Psoas muscle (tissue), 7 donors: ENCODE measurements at regions not wholly inside any gene's neighbourhood (a gene's known extent, or its start where the extent isn't known, plus 50 kb on each side); places are given as distances from the start of the nearest gene placed in this dataset.

Source experiments
- ATAC-seq, 4 donors: fragments of 200-7000 bp; cut with Tn5 transposase; one replicate each; pipeline ENCODE4 v1.9.1; 2020; ENCODE audit warnings: moderate library complexity in 3 of 4, mild to moderate bottlenecking in 2 of 4
- DNase-seq, 2 donors: peaks; one replicate each; pipeline ENCODE4 v3.0.0-alpha.2; 2020
- H3K27ac ChIP-seq: fragments of 200-600 bp; one replicate; pipeline ENCODE4 v1.8.0; 2022
- H3K27me3 ChIP-seq, 3 donors: fragments of 200-600 bp in 1 of 3; one replicate each; pipeline versions ENCODE4 v1.6.1 to v1.8.0; 2013 to 2022; ENCODE audit warnings: low read length in 2 of 3, mild to moderate bottlenecking in 2 of 3, moderate library complexity in 1 of 3; ENCODE audit not compliant: insufficient read depth in 3 of 3
- H3K36me3 ChIP-seq, 2 donors: fragments of 200-600 bp in 1 of 2; one replicate each; pipeline versions ENCODE4 v1.6.1 to v1.8.0; 2013 to 2022; ENCODE audit warnings: low read depth in 1 of 2, mild to moderate bottlenecking in 1 of 2, moderate library complexity in 1 of 2; ENCODE audit not compliant: insufficient read depth in 1 of 2
- H3K4me1 ChIP-seq: fragments of 200-600 bp; one replicate; pipeline ENCODE4 v1.8.0; 2022
- H3K4me3 ChIP-seq: fragments of 200-600 bp; one replicate; pipeline ENCODE4 v1.8.0; 2022; ENCODE audit warnings: mild to moderate bottlenecking
- H3K9me3 ChIP-seq: fragments of 200-600 bp; one replicate; pipeline ENCODE4 v1.8.0; 2022
- WGBS, 3 donors: extraction: QIAGEN DNeasy Blood & Tissue Kit; methylation state at CpG; one replicate each; pipeline versions ENCODE4 v1.1.6 to v1.1.7; 2013; 5-methylcytosine and 5-hydroxymethylcytosine counted together
- intact Hi-C, 2 donors: fragments of 100-400 bp; cut with DNase I; formaldehyde crosslinking; loops; one replicate each; pipeline versions ENCODE4 v1.11.0 to v1.14.2; 2022
- TF ChIP-seq, protein P1 (sequence below): fragments of 200-600 bp; IDR thresholded peaks from one replicate; pipeline ENCODE4 v1.8.0; 2022; ENCODE audit warnings: antibody characterized with exemption
- donor health status: healthy with polysubstance abuse.
- donor health status: DM: no; HTN: no; CAD: no; lungs with moderate emphysema.
- donor health status: Bipolar disorder and iron deficiency.
- donor health status: healthy.
- donor health status: DM: yes; HTN: yes; CAD: no.
- donor health status: DM: no; HTN: no; CAD: no.
- donor health status: DM: yes; HTN: yes; CAD: no.

DNA sequence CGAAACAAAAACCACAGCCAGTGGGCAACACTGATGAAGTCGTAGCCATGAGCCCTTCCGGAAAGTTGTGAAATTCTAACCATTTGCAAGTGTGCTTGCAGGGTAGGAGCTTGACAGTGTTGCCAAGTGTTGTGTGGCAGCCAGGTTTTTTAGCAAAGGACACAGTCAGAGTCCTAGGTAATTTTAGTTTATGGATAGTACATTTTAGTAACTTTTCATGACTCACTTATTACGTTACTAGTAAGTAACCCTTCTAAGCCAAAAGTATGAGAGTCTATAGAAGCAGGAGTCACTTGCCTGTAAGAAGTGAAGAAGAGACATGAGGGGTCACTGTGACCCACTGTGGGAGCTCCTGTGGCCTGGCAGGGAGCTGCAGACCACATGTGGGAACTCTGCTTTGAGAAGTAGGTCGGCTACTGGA, 54.8 kb upstream of the ADPGK start:
- Histone ChIP-seq H3K9me3 (no peaks in the 10 kb centered on the region), H3K4me1 (peaks cover 33% of the 10 kb centered on the region), H3K4me3 (no peak overlapping the region), H3K36me3 (no peaks in the 10 kb centered on the region), H3K27ac (peak overlapping the region; percentile 91), H3K27me3 (no peaks in the 10 kb centered on the region)
- ATAC-seq, result peak; percentile 79 to 85 (median 82)
- TF ChIP-seq, protein P1, sequence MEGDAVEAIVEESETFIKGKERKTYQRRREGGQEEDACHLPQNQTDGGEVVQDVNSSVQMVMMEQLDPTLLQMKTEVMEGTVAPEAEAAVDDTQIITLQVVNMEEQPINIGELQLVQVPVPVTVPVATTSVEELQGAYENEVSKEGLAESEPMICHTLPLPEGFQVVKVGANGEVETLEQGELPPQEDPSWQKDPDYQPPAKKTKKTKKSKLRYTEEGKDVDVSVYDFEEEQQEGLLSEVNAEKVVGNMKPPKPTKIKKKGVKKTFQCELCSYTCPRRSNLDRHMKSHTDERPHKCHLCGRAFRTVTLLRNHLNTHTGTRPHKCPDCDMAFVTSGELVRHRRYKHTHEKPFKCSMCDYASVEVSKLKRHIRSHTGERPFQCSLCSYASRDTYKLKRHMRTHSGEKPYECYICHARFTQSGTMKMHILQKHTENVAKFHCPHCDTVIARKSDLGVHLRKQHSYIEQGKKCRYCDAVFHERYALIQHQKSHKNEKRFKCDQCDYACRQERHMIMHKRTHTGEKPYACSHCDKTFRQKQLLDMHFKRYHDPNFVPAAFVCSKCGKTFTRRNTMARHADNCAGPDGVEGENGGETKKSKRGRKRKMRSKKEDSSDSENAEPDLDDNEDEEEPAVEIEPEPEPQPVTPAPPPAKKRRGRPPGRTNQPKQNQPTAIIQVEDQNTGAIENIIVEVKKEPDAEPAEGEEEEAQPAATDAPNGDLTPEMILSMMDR, result no peak
- intact Hi-C loops, result loop anchor here in 1 of 2 donors (2.0 kb wide), 1 partner anchor 212 kb away; no protein-coding TSS in a partner anchor
- DNase-seq, result peak; percentile 55 to 78
- 23 to 33% (median 24%) methylated on average over 5 of the region's 5 CpGs for WGBS, 3 donors

DNA sequence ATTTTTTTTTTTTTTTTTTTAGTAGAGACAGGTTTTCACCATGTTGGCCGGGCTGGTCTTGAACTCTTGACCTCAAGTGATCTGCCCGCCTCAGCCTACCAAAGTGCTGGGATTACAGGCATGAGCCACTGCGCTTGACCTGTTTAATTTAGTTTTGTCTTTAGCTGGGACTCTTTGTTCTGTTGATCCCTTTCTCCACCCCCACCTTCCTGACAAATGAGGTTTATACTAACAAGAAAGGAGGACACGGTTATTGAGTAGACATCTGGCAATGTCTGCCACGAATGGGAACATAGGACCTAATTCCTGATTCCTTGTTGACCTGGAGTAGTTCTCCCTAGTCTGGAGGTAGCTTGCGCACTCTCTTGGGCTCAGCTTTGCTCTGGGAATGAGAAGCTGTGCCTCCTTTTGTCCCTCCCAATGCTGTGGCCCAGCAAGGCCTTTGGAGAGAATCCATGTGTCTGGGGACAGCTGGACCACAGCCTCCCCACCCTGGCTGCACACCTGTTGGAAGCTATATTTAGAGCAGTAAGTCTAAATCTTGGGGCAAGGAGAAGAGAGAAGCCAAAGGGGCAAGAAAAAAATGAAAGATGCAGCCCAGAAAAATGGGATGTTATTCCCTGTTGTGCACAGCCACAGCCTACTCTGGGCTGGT, 53.2 kb upstream of the ADPGK start:
- DNase-seq (peak; percentile 48 to 72), ATAC-seq (peak; percentile 79 to 87 (median 80))
- H3K9me3 ChIP-seq, result no peaks in the 10 kb centered on the region
- peak overlapping the region; percentile 91 for H3K27ac ChIP-seq
- peaks cover 33% of the 10 kb centered on the region for H3K4me1 ChIP-seq
- TF ChIP-seq, protein P1, result no peak
- H3K27me3 ChIP-seq, result no peaks in the 10 kb centered on the region
- 25 to 59% (median 34%) methylated on average over 6 of the region's 6 CpGs for WGBS, 3 donors
- intact Hi-C loops, result loop anchor here (1.0 to 2.0 kb wide), 2 partner anchors 36 kb away; no protein-coding TSS in a partner anchor
- H3K36me3 ChIP-seq, result no peaks in the 10 kb centered on the region
- peak overlapping the region; percentile 13 for H3K4me3 ChIP-seq

DNA sequence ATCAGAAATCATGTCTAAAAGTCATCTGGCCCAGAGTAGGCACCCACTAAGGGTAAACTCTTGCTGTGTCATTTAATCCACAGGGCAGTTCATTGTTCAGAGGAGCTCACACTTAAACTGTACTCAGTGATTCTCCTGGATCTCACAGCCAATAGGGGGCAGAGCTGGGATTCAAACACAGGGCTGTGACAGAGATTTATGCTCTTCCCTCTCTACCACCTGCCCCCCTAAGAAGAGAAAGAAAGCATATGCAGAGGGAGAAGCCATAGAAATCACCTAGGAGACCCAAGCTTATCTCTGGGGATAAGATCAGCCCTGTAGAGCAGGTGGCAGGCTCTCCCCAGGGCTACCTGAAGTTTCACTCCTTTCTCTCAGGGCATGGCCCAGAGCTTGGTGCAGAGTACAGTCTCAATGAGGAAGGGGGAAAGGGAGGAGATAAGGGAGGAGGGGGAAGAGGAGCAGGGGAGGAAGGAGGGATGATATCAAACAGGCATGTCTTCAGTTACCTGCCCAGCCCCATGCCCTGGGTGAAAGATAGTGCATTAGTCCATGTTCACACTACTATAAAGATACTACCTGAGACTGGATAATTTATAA, 51.8 kb upstream of the ADPGK start:
- Histone ChIP-seq H3K9me3 (no peaks in the 10 kb centered on the region), H3K27ac (no peak overlapping the region), H3K4me1 (peaks cover 33% of the 10 kb centered on the region), H3K36me3 (no peaks in the 10 kb centered on the region), H3K27me3 (no peaks in the 10 kb centered on the region), H3K4me3 (no peak overlapping the region)
- ATAC-seq (peak in 2 of 4 donors; percentile 27 to 38), DNase-seq (no peak)
- intact Hi-C loops, result no loop called here
- TF ChIP-seq, protein P1, result peak; percentile 16

- peaks cover 25% of the 10 kb centered on the region for H3K4me1 ChIP-seq
- TF ChIP-seq, protein P1, result no peak
Measured at GRCh38 chr15:72833561-72833960, 50.0 kb upstream of the ADPGK start.

More at GRCh38 chr15:72833561-72833960, 50.0 kb upstream of the ADPGK start:
- Histone ChIP-seq H3K9me3 (no peaks in the 10 kb centered on the region), H3K4me3 (no peak overlapping the region), H3K27me3 (no peaks in the 10 kb centered on the region), H3K27ac (no peak overlapping the region), H3K36me3 (no peaks in the 10 kb centered on the region)
- DNase-seq (no peak), ATAC-seq (no peak)
- WGBS, 3 donors, result 46 to 54% (median 51%) methylated on average over 2 of the region's 2 CpGs
- intact Hi-C loops, result no loop called here
